Muscle layer of duodenum (tissue), 2 donors: ENCODE measurements at regions not wholly inside any gene's neighbourhood (a gene's known extent, or its start where the extent isn't known, plus 50 kb on each side); places are given as distances from the start of the nearest gene placed in this dataset.

Experiments
- H3K27ac ChIP-seq: one replicate; pipeline ENCODE4 v1.7.0; 2013; ENCODE audit warnings: mild to moderate bottlenecking, low read length
- H3K27me3 ChIP-seq: one replicate; pipeline ENCODE4 v1.7.0; 2013; ENCODE audit warnings: low read depth, mild to moderate bottlenecking, control low read depth, low read length
- H3K36me3 ChIP-seq, 2 donors: one replicate each; pipeline ENCODE4 v1.7.0; 2013; ENCODE audit warnings: low read length in 2 of 2, control low read depth in 1 of 2, mild to moderate bottlenecking in 1 of 2; ENCODE audit not compliant: insufficient read depth in 2 of 2, control insufficient read depth in 1 of 2
- H3K4me1 ChIP-seq, 2 donors: one replicate each; pipeline ENCODE4 v1.7.0; 2013; ENCODE audit warnings: low read length in 2 of 2, mild to moderate bottlenecking in 2 of 2, control low read depth in 1 of 2, moderate library complexity in 1 of 2; ENCODE audit not compliant: insufficient read depth in 2 of 2, control insufficient read depth in 1 of 2
- H3K4me3 ChIP-seq, 2 donors: one replicate each; pipeline ENCODE4 v1.7.0; 2013; ENCODE audit warnings: low read length in 2 of 2, low read depth in 1 of 2, mild to moderate bottlenecking in 1 of 2
- H3K9me3 ChIP-seq, 2 donors: one replicate each; pipeline ENCODE4 v1.7.0; 2013; ENCODE audit warnings: low read length in 2 of 2, control low read depth in 1 of 2, mild to moderate bottlenecking in 1 of 2; ENCODE audit not compliant: control insufficient read depth in 1 of 2
- donor health status: healthy.

- Histone ChIP-seq H3K36me3 (no peaks in the 10 kb centered on the region), H3K27ac (no peak overlapping the region), H3K4me3 (no peak overlapping the region), H3K4me1 (no peaks in the 10 kb centered on the region), H3K9me3 (no peaks in the 10 kb centered on the region), H3K27me3 (no peaks in the 10 kb centered on the region)
These were observed 295.2 kb upstream of the CCDC179 start for GRCh38 chr11:23155503-23155902.

- no peaks in the 10 kb centered on the region for H3K4me1 ChIP-seq
- no peak overlapping the region for H3K4me3 ChIP-seq
- no peaks in the 10 kb centered on the region for H3K9me3 ChIP-seq
- no peaks in the 10 kb centered on the region for H3K36me3 ChIP-seq
- H3K27me3 ChIP-seq = no peaks in the 10 kb centered on the region
- no peak overlapping the region for H3K27ac ChIP-seq
These were observed 303.7 kb upstream of the CCDC179 start for GRCh38 chr11:23164022-23164421.

- no peak overlapping the region for H3K4me3 ChIP-seq
- H3K27me3 ChIP-seq = no peaks in the 10 kb centered on the region
- H3K9me3 ChIP-seq = no peaks in the 10 kb centered on the region
- H3K27ac ChIP-seq = no peak overlapping the region
- H3K36me3 ChIP-seq = no peaks in the 10 kb centered on the region
- H3K4me1 ChIP-seq = no peaks in the 10 kb centered on the region
These were observed 306.1 kb upstream of the CCDC179 start for GRCh38 chr11:23166376-23166775.

- no peaks in the 10 kb centered on the region for H3K36me3 ChIP-seq
- no peak overlapping the region for H3K27ac ChIP-seq
- H3K27me3 ChIP-seq = no peaks in the 10 kb centered on the region
- peaks cover 0 to 2% of the 10 kb centered on the region in 2 donors for H3K9me3 ChIP-seq
- H3K4me1 ChIP-seq = no peaks in the 10 kb centered on the region
- no peak overlapping the region for H3K4me3 ChIP-seq
These were observed 319.3 kb upstream of the CCDC179 start for GRCh38 chr11:23179609-23180008.

- no peaks in the 10 kb centered on the region for H3K36me3 ChIP-seq
- no peak overlapping the region for H3K27ac ChIP-seq
- no peaks in the 10 kb centered on the region for H3K9me3 ChIP-seq
- H3K4me3 ChIP-seq = no peak overlapping the region
- H3K4me1 ChIP-seq = no peaks in the 10 kb centered on the region
- H3K27me3 ChIP-seq = no peaks in the 10 kb centered on the region
These were observed 320.9 kb upstream of the CCDC179 start for GRCh38 chr11:23181022-23181807.

- Histone ChIP-seq H3K4me3 (no peak overlapping the region), H3K36me3 (no peaks in the 10 kb centered on the region), H3K27ac (no peak overlapping the region), H3K27me3 (no peaks in the 10 kb centered on the region), H3K9me3 (no peaks in the 10 kb centered on the region), H3K4me1 (no peaks in the 10 kb centered on the region)
These were observed 332.0 kb upstream of the CCDC179 start for GRCh38 chr11:23192256-23192655.

GRCh38 chr11:23201936-23202522, 341.8 kb upstream of the CCDC179 start:
- Histone ChIP-seq H3K27ac (no peak overlapping the region), H3K9me3 (peaks cover 0 to 8% of the 10 kb centered on the region in 2 donors), H3K27me3 (no peaks in the 10 kb centered on the region), H3K4me1 (no peaks in the 10 kb centered on the region), H3K4me3 (no peak overlapping the region), H3K36me3 (no peaks in the 10 kb centered on the region)

- no peaks in the 10 kb centered on the region for H3K4me1 ChIP-seq
- no peak overlapping the region for H3K4me3 ChIP-seq
- no peaks in the 10 kb centered on the region for H3K36me3 ChIP-seq
- H3K9me3 ChIP-seq = peaks cover 0 to 8% of the 10 kb centered on the region in 2 donors
- H3K27ac ChIP-seq = no peak overlapping the region
- H3K27me3 ChIP-seq = no peaks in the 10 kb centered on the region
These were observed 342.3 kb upstream of the CCDC179 start for GRCh38 chr11:23202611-23203010.

GRCh38 chr11:23205156-23205871, 345.0 kb upstream of the CCDC179 start:
- Histone ChIP-seq H3K9me3 (peaks cover 0 to 3% of the 10 kb centered on the region in 2 donors), H3K4me3 (no peak overlapping the region), H3K27me3 (no peaks in the 10 kb centered on the region)

GRCh38 chr11:23206741-23207336, 346.6 kb upstream of the CCDC179 start:
- H3K4me1 ChIP-seq = no peaks in the 10 kb centered on the region
- no peaks in the 10 kb centered on the region for H3K36me3 ChIP-seq
- H3K4me3 ChIP-seq = no peak overlapping the region

More at GRCh38 chr11:23205156-23205871, 345.0 kb upstream of the CCDC179 start:
- Histone ChIP-seq H3K4me1 (no peaks in the 10 kb centered on the region), H3K27ac (no peak overlapping the region), H3K36me3 (no peaks in the 10 kb centered on the region)

GRCh38 chr11:23211221-23211620, 350.9 kb upstream of the CCDC179 start:
- Histone ChIP-seq H3K4me3 (no peak overlapping the region), H3K27ac (no peak overlapping the region), H3K9me3 (no peaks in the 10 kb centered on the region), H3K36me3 (no peaks in the 10 kb centered on the region), H3K4me1 (no peaks in the 10 kb centered on the region), H3K27me3 (no peaks in the 10 kb centered on the region)

More at GRCh38 chr11:23206741-23207336, 346.6 kb upstream of the CCDC179 start:
- H3K27me3 ChIP-seq = no peaks in the 10 kb centered on the region
- peaks cover 0 to 3% of the 10 kb centered on the region in 2 donors for H3K9me3 ChIP-seq
- no peak overlapping the region for H3K27ac ChIP-seq
